Left ventricle myocardium superior (tissue), 1 donor: ENCODE measurements at regions not wholly inside any gene's neighbourhood (a gene's known extent, or its start where the extent isn't known, plus 50 kb on each side); places are given as distances from the start of the nearest gene placed in this dataset.
"Not testable (repeated sequence)": the region's sequence is repeated elsewhere in the genome, so short reads cannot be mapped to it uniquely, and the experiment has no call there.

Experiments used
- ATAC-seq: fragments of 200-7000 bp; cut with Tn5 transposase; one replicate; pipeline ENCODE4 v1.9.1; 2020; ENCODE audit warnings: mild to moderate bottlenecking, moderate library complexity
- DNase-seq: peaks from one replicate; pipeline ENCODE4 v3.0.0-alpha.2; 2020
- intact Hi-C: fragments of 100-400 bp; cut with micrococcal nuclease; formaldehyde crosslinking; loops from one replicate; pipeline ENCODE4 v1.11.0; 2022
- donor health status: DM: no; HTN: yes; CAD: no; lungs with severe emphysema.

- DNase-seq, result no peak
These were observed 253.8 kb upstream of the RARB start for GRCh38 chr3:25174251-25174650.

GRCh38 chr3:25177041-25177440 is 251.0 kb upstream of the RARB start:
- ATAC-seq (no peak), DNase-seq (no peak)
- intact Hi-C loops, result no loop called here

More at GRCh38 chr3:25174251-25174650, 253.8 kb upstream of the RARB start:
- intact Hi-C loops, result no loop called here
- ATAC-seq, result no peak

GRCh38 chr3:25178672-25179071 is 249.4 kb upstream of the RARB start:
- DNase-seq, result no peak
- ATAC-seq, result peak; percentile 97
- intact Hi-C loops, result no loop called here

- intact Hi-C loops, result no loop called here
These were observed 247.0 kb upstream of the RARB start for GRCh38 chr3:25181096-25181495.

GRCh38 chr3:25182794-25183193 is 245.3 kb upstream of the RARB start:
- no peak for DNase-seq
- ATAC-seq, result no peak
- intact Hi-C loops, result no loop called here

More at GRCh38 chr3:25181096-25181495, 247.0 kb upstream of the RARB start:
- DNase-seq (no peak), ATAC-seq (no peak)

GRCh38 chr3:25184641-25185250 is 243.3 kb upstream of the RARB start:
- DNase-seq (no peak), ATAC-seq (no peak)
- intact Hi-C loops, result no loop called here

- ATAC-seq (no peak), DNase-seq (no peak)
- intact Hi-C loops, result no loop called here
These were observed 236.4 kb upstream of the RARB start for GRCh38 chr3:25191673-25192072.

GRCh38 chr3:25199567-25199966 is 228.5 kb upstream of the RARB start:
- intact Hi-C loops, ATAC-seq, DNase-seq: not testable (repeated sequence)

- ATAC-seq, result no peak
- intact Hi-C loops, result no loop called here
- DNase-seq, result no peak
These were observed 215.3 kb upstream of the RARB start for GRCh38 chr3:25212736-25213135.

- no peak for DNase-seq
- intact Hi-C loops, result no loop called here
- ATAC-seq, result no peak
These were observed 214.0 kb upstream of the RARB start for GRCh38 chr3:25214034-25214433.

GRCh38 chr3:25218362-25218761 is 209.7 kb upstream of the RARB start:
- intact Hi-C loops, result no loop called here
- no peak for DNase-seq
- ATAC-seq, result no peak

- DNase-seq, result no peak
- ATAC-seq, result no peak
- intact Hi-C loops, result no loop called here
These were observed 201.3 kb upstream of the RARB start for GRCh38 chr3:25226747-25227146.

- intact Hi-C loops, result no loop called here
- DNase-seq (no peak), ATAC-seq (no peak)
These were observed 198.5 kb upstream of the RARB start for GRCh38 chr3:25229586-25229985.

- intact Hi-C loops, result no loop called here
- DNase-seq (no peak), ATAC-seq (no peak)
These were observed 193.0 kb upstream of the RARB start for GRCh38 chr3:25235031-25235430.

- no peak for DNase-seq
- intact Hi-C loops, result no loop called here
- ATAC-seq, result no peak
These were observed 192.6 kb upstream of the RARB start for GRCh38 chr3:25235466-25235865.

GRCh38 chr3:25237602-25238001 is 190.5 kb upstream of the RARB start:
- DNase-seq, result no peak
- no peak for ATAC-seq
- intact Hi-C loops, result no loop called here

GRCh38 chr3:25239042-25239441 is 189.0 kb upstream of the RARB start:
- DNase-seq, result no peak
- intact Hi-C loops, result no loop called here
- ATAC-seq, result no peak

GRCh38 chr3:25246913-25247312 is 181.2 kb upstream of the RARB start:
- ATAC-seq (no peak), DNase-seq (no peak)
- intact Hi-C loops, result no loop called here

- intact Hi-C loops, result no loop called here
- DNase-seq (no peak), ATAC-seq (no peak)
These were observed 175.8 kb upstream of the RARB start for GRCh38 chr3:25252291-25252690.

GRCh38 chr3:25257026-25257425 is 171.0 kb upstream of the RARB start:
- DNase-seq, result no peak
- no peak for ATAC-seq
- intact Hi-C loops, result no loop called here

- DNase-seq (no peak), ATAC-seq (no peak)
- intact Hi-C loops, result no loop called here
These were observed 168.2 kb upstream of the RARB start for GRCh38 chr3:25259871-25260270.

GRCh38 chr3:25262322-25262721 is 165.7 kb upstream of the RARB start:
- ATAC-seq (no peak), DNase-seq (no peak)
- intact Hi-C loops, result no loop called here
